ENCODE measurements at regions not wholly inside any gene's neighbourhood (a gene's known extent, or its start where the extent isn't known, plus 50 kb on each side); places are given as distances from the start of the nearest gene placed in this dataset.

- peaks cover 0 to 2% of the 10 kb centered on the region in 2 donors for H3K36me3 Mint-ChIP-seq
- no peak for DNase-seq
- peaks cover 0 to 2% of the 10 kb centered on the region in 2 donors for H3K4me1 ChIP-seq (ENCODE audit: control insufficient read depth in 1 of 2, insufficient read depth in 2 of 2, low read length in 2 of 2)
- TF ChIP-seq CTCF (IDR thresholded peaks at IDR 0.05): no peak
- no peak overlapping the region for H3K4me3 ChIP-seq (replicated peaks in 1 of 3; ENCODE audit: low read depth in 2 of 3, low read length in 3 of 3)
- no peaks in the 10 kb centered on the region for H4K20me1 ChIP-seq (ENCODE audit: insufficient read depth, low read length)
- no peak overlapping the region for H3K27ac ChIP-seq (ENCODE audit: low read depth in 1 of 2, low read length in 2 of 2)
- peaks cover 0 to 3% (median 0%) of the 10 kb centered on the region in 3 donors for H3K27me3 Mint-ChIP-seq (ENCODE audit: low read depth in 3 of 3)
- H3K9me3 Mint-ChIP-seq: peaks cover 5 to 23% (median 16%) of the 10 kb centered on the region in 7 donors
- peaks cover 8% of the 10 kb centered on the region for H3K4me1 Mint-ChIP-seq
- no peak overlapping the region for H3K27ac Mint-ChIP-seq
- no peak overlapping the region for H3K4me2 ChIP-seq (replicated peaks; ENCODE audit: extremely low read depth, low read length, poor library complexity, severe bottlenecking)
- H2AFZ ChIP-seq (ENCODE audit: insufficient read depth, low read depth, low read length, poor library complexity, severe bottlenecking): no peak overlapping the region
- no peak overlapping the region for H3K9ac ChIP-seq (ENCODE audit: insufficient read depth, low read length, poor library complexity, severe bottlenecking)
- peaks cover 7 to 11% of the 10 kb centered on the region in 2 donors for H3K9me3 ChIP-seq (replicated peaks in 1 of 2; ENCODE audit: control insufficient read depth in 1 of 2, insufficient read depth in 1 of 2, low read length in 2 of 2)
- intact Hi-C loops (cut with micrococcal nuclease): no loop called here
- H3K27me3 ChIP-seq (ENCODE audit: control insufficient read depth in 2 of 2, insufficient read depth in 2 of 2, low read length in 2 of 2): no peaks in the 10 kb centered on the region
- no peaks in the 10 kb centered on the region for H3K36me3 ChIP-seq (replicated peaks in 1 of 2; ENCODE audit: control insufficient read depth in 1 of 2, insufficient read depth in 2 of 2, low read length in 2 of 2)
- H3K79me2 ChIP-seq (ENCODE audit: insufficient read depth, low read length): no peaks in the 10 kb centered on the region
- H3K4me3 Mint-ChIP-seq: no peak overlapping the region
Observed at GRCh38 chr1:208722592-208722991, 478.4 kb upstream of the PLXNA2 start.

- WGBS (ENCODE audit: insufficient coverage): no CpG with 5 or more reads among the region's 1 CpG
- Mint-ChIP-seq H3K9me3 (peaks cover 5 to 21% (median 16%) of the 10 kb centered on the region in 7 donors), H3K36me3 (peaks cover 0 to 2% of the 10 kb centered on the region in 2 donors), H3K4me3 (no peak overlapping the region), H3K27me3 (ENCODE audit: low read depth in 3 of 3) (peaks cover 0 to 3% (median 0%) of the 10 kb centered on the region in 3 donors), H3K4me1 (peaks cover 8% of the 10 kb centered on the region), H3K27ac (no peak overlapping the region)
- H3K4me3 ChIP-seq (replicated peaks in 1 of 3; ENCODE audit: low read depth in 2 of 3, low read length in 3 of 3): no peak overlapping the region
- no peaks in the 10 kb centered on the region for H4K20me1 ChIP-seq (ENCODE audit: insufficient read depth, low read length)
- H3K36me3 ChIP-seq (replicated peaks in 1 of 2; ENCODE audit: control insufficient read depth in 1 of 2, insufficient read depth in 2 of 2, low read length in 2 of 2): no peaks in the 10 kb centered on the region
- no peak for TF ChIP-seq CTCF (IDR thresholded peaks at IDR 0.05)
- H3K9me3 ChIP-seq (replicated peaks in 1 of 2; ENCODE audit: control insufficient read depth in 1 of 2, insufficient read depth in 1 of 2, low read length in 2 of 2): peaks cover 7 to 11% of the 10 kb centered on the region in 2 donors
- H2AFZ ChIP-seq (ENCODE audit: insufficient read depth, low read depth, low read length, poor library complexity, severe bottlenecking): no peak overlapping the region
- no peak overlapping the region for H3K27ac ChIP-seq (ENCODE audit: low read depth in 1 of 2, low read length in 2 of 2)
- H3K27me3 ChIP-seq (ENCODE audit: control insufficient read depth in 2 of 2, insufficient read depth in 2 of 2, low read length in 2 of 2): no peaks in the 10 kb centered on the region
- H3K4me1 ChIP-seq (ENCODE audit: control insufficient read depth in 1 of 2, insufficient read depth in 2 of 2, low read length in 2 of 2): peaks cover 0 to 2% of the 10 kb centered on the region in 2 donors
- no peaks in the 10 kb centered on the region for H3K79me2 ChIP-seq (ENCODE audit: insufficient read depth, low read length)
- peak in 1 of 3 donors; percentile 10 for DNase-seq
- intact Hi-C loops (cut with micrococcal nuclease): no loop called here
- no peak overlapping the region for H3K9ac ChIP-seq (ENCODE audit: insufficient read depth, low read length, poor library complexity, severe bottlenecking)
- H3K4me2 ChIP-seq (replicated peaks; ENCODE audit: extremely low read depth, low read length, poor library complexity, severe bottlenecking): no peak overlapping the region
Observed at GRCh38 chr1:208724079-208724478, 479.9 kb upstream of the PLXNA2 start.
